Keratinocyte (primary cell): ENCODE measurements at regions not wholly inside any gene's neighbourhood (a gene's known extent, or its start where the extent isn't known, plus 50 kb on each side); places are given as distances from the start of the nearest gene placed in this dataset.

ENCODE experiments used
- DNase-seq: peaks from one replicate; pipeline ENCODE4 v3.0.0-alpha.2; 2011; ENCODE audit warnings: low read depth, missing footprints, low spot score
- FAIRE-seq: peaks from 2 replicates; lab custom pipeline; 2011; peaks lifted over from hg19 to GRCh38; lab: Jason Lieb, UNC
- H2AFZ ChIP-seq: 2 replicates; pipeline ENCODE4 v1.6.0; 2012; ENCODE audit warnings: low read length, control low read depth, inconsistent platforms; ENCODE audit not compliant: control insufficient read depth
- H3K27ac ChIP-seq: 2 replicates; pipeline ENCODE4 v1.5.1; 2011; ENCODE audit warnings: low read length; ENCODE audit not compliant: control insufficient read depth, insufficient read depth
- H3K27me3 ChIP-seq: 3 replicates; pipeline ENCODE4 v1.6.0; 2011; ENCODE audit warnings: low read length; ENCODE audit not compliant: control insufficient read depth, insufficient read depth; ENCODE audit errors: extremely low read depth
- H3K36me3 ChIP-seq, 2 experiments: 2 replicates in 1 of 2; 3 replicates in 1 of 2; pipeline ENCODE4 v1.5.1; 2011; ENCODE audit warnings: low read length in 2 of 2, mild to moderate bottlenecking in 1 of 2; ENCODE audit not compliant: control insufficient read depth in 2 of 2, insufficient read depth in 2 of 2; ENCODE audit errors: extremely low read depth in 1 of 2
- H3K4me1 ChIP-seq: 3 replicates; pipeline ENCODE4 v1.5.1; 2011; ENCODE audit warnings: low read length; ENCODE audit not compliant: control insufficient read depth, insufficient read depth; ENCODE audit errors: extremely low read depth
- H3K4me2 ChIP-seq: 3 replicates; pipeline ENCODE4 v1.6.0; 2011; ENCODE audit warnings: low read depth, low read length; ENCODE audit not compliant: control insufficient read depth, insufficient read depth; ENCODE audit errors: extremely low read depth
- H3K4me3 ChIP-seq, 3 experiments: fragments of 200-600 bp in 1 of 3; sonication (generic) in 1 of 3; 2 replicates in 2 of 3; 3 replicates in 1 of 3; pipeline ENCODE4 v1.5.1; 2011 to 2016; ENCODE audit warnings: low read length in 3 of 3, mild to moderate bottlenecking in 3 of 3, control low read depth in 2 of 3, inconsistent platforms in 1 of 3, low read depth in 1 of 3, mixed read lengths in 1 of 3, mixed run types in 1 of 3, moderate library complexity in 1 of 3; ENCODE audit not compliant: control insufficient read depth in 2 of 3, insufficient read depth in 2 of 3; ENCODE audit errors: extremely low read depth in 1 of 3
- H3K79me2 ChIP-seq: 2 replicates; pipeline ENCODE4 v1.6.0; 2012; ENCODE audit warnings: low read length; ENCODE audit not compliant: control insufficient read depth, insufficient read depth
- H3K9ac ChIP-seq: 3 replicates; pipeline ENCODE4 v1.6.0; 2011; ENCODE audit warnings: low read length; ENCODE audit not compliant: control insufficient read depth, insufficient read depth; ENCODE audit errors: extremely low read depth
- H3K9me1 ChIP-seq: 3 replicates; pipeline ENCODE4 v1.6.0; 2011; ENCODE audit warnings: low read length; ENCODE audit not compliant: control insufficient read depth, insufficient read depth; ENCODE audit errors: extremely low read depth
- H3K9me3 ChIP-seq: 2 replicates; pipeline ENCODE4 v1.5.1; 2012; ENCODE audit warnings: low read depth, low read length; ENCODE audit not compliant: control insufficient read depth
- H4K20me1 ChIP-seq: 3 replicates; pipeline ENCODE4 v1.6.0; 2011; ENCODE audit warnings: low read length; ENCODE audit not compliant: control insufficient read depth, insufficient read depth; ENCODE audit errors: extremely low read depth
- EZH2 ChIP-seq: IDR thresholded peaks from one replicate; pipeline ENCODE4 v1.6.1; 2012; ENCODE audit warnings: inconsistent platforms, mild to moderate bottlenecking, low read length, moderate library complexity
- dilution Hi-C: fragments of 300-500 bp; cut with MboI; formaldehyde crosslinking; loops from one replicate; pipeline ENCODE4 v1.7.0; 2020; ENCODE audit warnings: low sequenced_read_pairs; ENCODE audit not compliant: extremely low pct_ligation_motif_present
- TF ChIP-seq, protein P1 (sequence below), 3 experiments: IDR thresholded peaks in 1 of 3; conservative IDR thresholded peaks in 1 of 3; optimal IDR thresholded peaks in 1 of 3; 2 replicates in 2 of 3; 3 replicates in 1 of 3; pipeline versions ENCODE3 to v1.5.1; 2011; ENCODE audit warnings: low read length in 3 of 3, mild to moderate bottlenecking in 3 of 3, moderate library complexity in 2 of 3, control low read depth in 1 of 3, inconsistent platforms in 1 of 3; ENCODE audit not compliant: insufficient read depth in 2 of 3; ENCODE audit errors: extremely low read depth in 1 of 3

DNA sequence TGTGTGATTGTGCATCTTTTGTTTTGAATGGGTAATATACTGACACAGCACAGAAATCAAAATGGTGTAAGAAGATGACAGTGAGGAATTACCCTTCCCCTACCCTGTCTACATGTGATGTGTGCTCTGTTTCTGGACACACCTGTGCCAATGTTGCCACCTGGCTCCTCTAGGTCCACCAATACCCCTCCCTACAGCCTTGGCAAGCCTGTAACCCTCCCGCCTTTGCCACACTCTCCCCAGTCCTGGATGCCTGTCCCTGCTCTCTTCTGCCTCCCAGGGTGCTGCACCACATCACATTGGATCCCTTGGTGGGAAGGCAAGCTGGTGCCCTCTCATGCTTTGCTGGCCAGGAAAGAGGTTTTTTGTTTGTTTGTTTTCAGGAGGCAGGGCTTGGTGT is 289.5 kb upstream of the N4BP1 start:
- no peaks in the 10 kb centered on the region for H3K4me1 ChIP-seq
- DNase-seq (no peak), FAIRE-seq (no peak)
- H3K9me1 ChIP-seq: no peaks in the 10 kb centered on the region
- H3K9me3 ChIP-seq: no peaks in the 10 kb centered on the region
- no peaks in the 10 kb centered on the region for H4K20me1 ChIP-seq
- TF ChIP-seq, protein P1, sequence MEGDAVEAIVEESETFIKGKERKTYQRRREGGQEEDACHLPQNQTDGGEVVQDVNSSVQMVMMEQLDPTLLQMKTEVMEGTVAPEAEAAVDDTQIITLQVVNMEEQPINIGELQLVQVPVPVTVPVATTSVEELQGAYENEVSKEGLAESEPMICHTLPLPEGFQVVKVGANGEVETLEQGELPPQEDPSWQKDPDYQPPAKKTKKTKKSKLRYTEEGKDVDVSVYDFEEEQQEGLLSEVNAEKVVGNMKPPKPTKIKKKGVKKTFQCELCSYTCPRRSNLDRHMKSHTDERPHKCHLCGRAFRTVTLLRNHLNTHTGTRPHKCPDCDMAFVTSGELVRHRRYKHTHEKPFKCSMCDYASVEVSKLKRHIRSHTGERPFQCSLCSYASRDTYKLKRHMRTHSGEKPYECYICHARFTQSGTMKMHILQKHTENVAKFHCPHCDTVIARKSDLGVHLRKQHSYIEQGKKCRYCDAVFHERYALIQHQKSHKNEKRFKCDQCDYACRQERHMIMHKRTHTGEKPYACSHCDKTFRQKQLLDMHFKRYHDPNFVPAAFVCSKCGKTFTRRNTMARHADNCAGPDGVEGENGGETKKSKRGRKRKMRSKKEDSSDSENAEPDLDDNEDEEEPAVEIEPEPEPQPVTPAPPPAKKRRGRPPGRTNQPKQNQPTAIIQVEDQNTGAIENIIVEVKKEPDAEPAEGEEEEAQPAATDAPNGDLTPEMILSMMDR (optimal IDR thresholded peaks at IDR 0.05 in 1 of 3, IDR thresholded peaks at IDR 0.05 in 1 of 3, conservative IDR thresholded peaks at IDR 0.05 in 1 of 3; ENCODE audit: extremely low read depth in 1 of 3, insufficient read depth in 2 of 3, low read length in 3 of 3): no peak
- no peak for TF ChIP-seq EZH2
- H3K9ac ChIP-seq: no peak overlapping the region
- dilution Hi-C loops: no loop called here
- H3K36me3 ChIP-seq: no peaks in the 10 kb centered on the region
- H3K79me2 ChIP-seq: no peaks in the 10 kb centered on the region
- no peak overlapping the region for H3K4me3 ChIP-seq
- H3K4me2 ChIP-seq: no peak overlapping the region
- H3K27ac ChIP-seq: no peak overlapping the region
- H3K27me3 ChIP-seq: peaks cover 11% of the 10 kb centered on the region
- H2AFZ ChIP-seq: no peak overlapping the region

- no peak overlapping the region for H2AFZ ChIP-seq
- no peak overlapping the region for H3K4me3 ChIP-seq
- no peak for FAIRE-seq
- H3K9me1 ChIP-seq: no peaks in the 10 kb centered on the region
- peaks cover 7% of the 10 kb centered on the region for H3K27me3 ChIP-seq
- no peaks in the 10 kb centered on the region for H3K4me1 ChIP-seq
- no peaks in the 10 kb centered on the region for H3K79me2 ChIP-seq
- TF ChIP-seq, protein P1 (optimal IDR thresholded peaks at IDR 0.05 in 1 of 3, IDR thresholded peaks at IDR 0.05 in 1 of 3, conservative IDR thresholded peaks at IDR 0.05 in 1 of 3; ENCODE audit: extremely low read depth in 1 of 3, insufficient read depth in 2 of 3, low read length in 3 of 3): no peak
- H3K36me3 ChIP-seq: no peaks in the 10 kb centered on the region
- H3K27ac ChIP-seq: no peak overlapping the region
- DNase-seq: no peak
- H3K9me3 ChIP-seq: no peaks in the 10 kb centered on the region
- H4K20me1 ChIP-seq: no peaks in the 10 kb centered on the region
- dilution Hi-C loops: no loop called here
- H3K9ac ChIP-seq: no peak overlapping the region
- no peak overlapping the region for H3K4me2 ChIP-seq
Observed at GRCh38 chr16:48897698-48898205, 287.8 kb upstream of the N4BP1 start.
